ENCODE measurements at regions not wholly inside any gene's neighbourhood (a gene's known extent, or its start where the extent isn't known, plus 50 kb on each side); places are given as distances from the start of the nearest gene placed in this dataset.

DNA sequence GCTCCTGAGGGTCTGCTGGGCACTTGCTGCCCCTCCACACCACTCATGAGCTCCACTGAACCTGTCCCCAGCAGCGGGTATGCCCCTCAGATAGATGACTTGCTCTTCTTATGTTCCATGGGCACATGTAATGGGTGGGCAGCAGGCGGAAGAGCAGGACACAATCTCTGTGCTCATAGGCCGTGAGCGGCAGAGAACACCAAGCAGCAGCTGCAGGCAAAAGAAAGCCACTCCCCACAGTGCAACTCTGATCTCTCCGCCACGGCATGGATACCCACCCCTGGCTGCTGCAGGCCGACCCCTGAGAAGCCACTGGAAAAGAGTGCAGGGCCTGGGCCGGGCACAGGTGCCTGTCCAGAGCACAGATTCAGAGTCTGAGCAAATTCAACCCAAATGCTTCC, 135.2 kb upstream of the RUNX3 start:
- TF ChIP-seq, protein P1, sequence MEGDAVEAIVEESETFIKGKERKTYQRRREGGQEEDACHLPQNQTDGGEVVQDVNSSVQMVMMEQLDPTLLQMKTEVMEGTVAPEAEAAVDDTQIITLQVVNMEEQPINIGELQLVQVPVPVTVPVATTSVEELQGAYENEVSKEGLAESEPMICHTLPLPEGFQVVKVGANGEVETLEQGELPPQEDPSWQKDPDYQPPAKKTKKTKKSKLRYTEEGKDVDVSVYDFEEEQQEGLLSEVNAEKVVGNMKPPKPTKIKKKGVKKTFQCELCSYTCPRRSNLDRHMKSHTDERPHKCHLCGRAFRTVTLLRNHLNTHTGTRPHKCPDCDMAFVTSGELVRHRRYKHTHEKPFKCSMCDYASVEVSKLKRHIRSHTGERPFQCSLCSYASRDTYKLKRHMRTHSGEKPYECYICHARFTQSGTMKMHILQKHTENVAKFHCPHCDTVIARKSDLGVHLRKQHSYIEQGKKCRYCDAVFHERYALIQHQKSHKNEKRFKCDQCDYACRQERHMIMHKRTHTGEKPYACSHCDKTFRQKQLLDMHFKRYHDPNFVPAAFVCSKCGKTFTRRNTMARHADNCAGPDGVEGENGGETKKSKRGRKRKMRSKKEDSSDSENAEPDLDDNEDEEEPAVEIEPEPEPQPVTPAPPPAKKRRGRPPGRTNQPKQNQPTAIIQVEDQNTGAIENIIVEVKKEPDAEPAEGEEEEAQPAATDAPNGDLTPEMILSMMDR (IDR thresholded peaks at IDR 0.05 in 4 of 5, conservative IDR thresholded peaks at IDR 0.05 in 1 of 5): no peak
- no peak for TF ChIP-seq POLR2A (IDR thresholded peaks at IDR 0.05)
